HG03095 (cell line): ENCODE measurements at regions not wholly inside any gene's neighbourhood (a gene's known extent, or its start where the extent isn't known, plus 50 kb on each side); places are given as distances from the start of the nearest gene placed in this dataset.
"Not testable (repeated sequence)": the region's sequence is repeated elsewhere in the genome, so short reads cannot be mapped to it uniquely, and the experiment has no call there.

Experiments used
- ATAC-seq: cut with Tn5 transposase; IDR thresholded peaks from one replicate; pipeline ENCODE4 v1.9.1; 2021; ENCODE audit warnings: moderate library complexity; ENCODE audit not compliant: unreplicated experiment

- ATAC-seq = no peak
These were observed 244.4 kb upstream of the FOXN3 start for GRCh38 chr14:89661392-89661791.

- not testable (repeated sequence) for ATAC-seq
These were observed 243.7 kb upstream of the FOXN3 start for GRCh38 chr14:89660625-89661233.

- ATAC-seq = no peak
These were observed 243.1 kb upstream of the FOXN3 start for GRCh38 chr14:89660166-89660565.

GRCh38 chr14:89658977-89659670, 242.1 kb upstream of the FOXN3 start:
- peak; percentile 68 for ATAC-seq

- ATAC-seq = no peak
These were observed 240.0 kb upstream of the FOXN3 start for GRCh38 chr14:89657014-89657413.

GRCh38 chr14:89654998-89655397, 238.0 kb upstream of the FOXN3 start:
- ATAC-seq = no peak

GRCh38 chr14:89652352-89652751, 235.3 kb upstream of the FOXN3 start:
- peak; percentile 53 for ATAC-seq

GRCh38 chr14:89651805-89652204, 234.8 kb upstream of the FOXN3 start:
- no peak for ATAC-seq

GRCh38 chr14:89650077-89650978, 233.3 kb upstream of the FOXN3 start:
- ATAC-seq = no peak

GRCh38 chr14:89649451-89650075, 232.5 kb upstream of the FOXN3 start:
- ATAC-seq = no peak

- no peak for ATAC-seq
These were observed 231.9 kb upstream of the FOXN3 start for GRCh38 chr14:89648924-89649323.

GRCh38 chr14:89648510-89648909, 231.5 kb upstream of the FOXN3 start:
- ATAC-seq = no peak

- no peak for ATAC-seq
These were observed 229.9 kb upstream of the FOXN3 start for GRCh38 chr14:89646971-89647370.

- no peak for ATAC-seq
These were observed 227.6 kb upstream of the FOXN3 start for GRCh38 chr14:89644641-89645040.

- peak; percentile 99 for ATAC-seq
These were observed 224.6 kb upstream of the FOXN3 start for GRCh38 chr14:89641495-89642175.

GRCh38 chr14:89640141-89640540, 223.1 kb upstream of the FOXN3 start:
- no peak for ATAC-seq

- no peak for ATAC-seq
These were observed 222.7 kb upstream of the FOXN3 start for GRCh38 chr14:89639687-89640086.

GRCh38 chr14:89638891-89639290, 221.9 kb upstream of the FOXN3 start:
- no peak for ATAC-seq

- no peak for ATAC-seq
These were observed 220.5 kb upstream of the FOXN3 start for GRCh38 chr14:89637581-89637980.

GRCh38 chr14:89635615-89636014, 218.6 kb upstream of the FOXN3 start:
- ATAC-seq = no peak

GRCh38 chr14:89634037-89634436, 217.0 kb upstream of the FOXN3 start:
- ATAC-seq = no peak
